ENCODE measurements at regions not wholly inside any gene's neighbourhood (a gene's known extent, or its start where the extent isn't known, plus 50 kb on each side); places are given as distances from the start of the nearest gene placed in this dataset.

DNA sequence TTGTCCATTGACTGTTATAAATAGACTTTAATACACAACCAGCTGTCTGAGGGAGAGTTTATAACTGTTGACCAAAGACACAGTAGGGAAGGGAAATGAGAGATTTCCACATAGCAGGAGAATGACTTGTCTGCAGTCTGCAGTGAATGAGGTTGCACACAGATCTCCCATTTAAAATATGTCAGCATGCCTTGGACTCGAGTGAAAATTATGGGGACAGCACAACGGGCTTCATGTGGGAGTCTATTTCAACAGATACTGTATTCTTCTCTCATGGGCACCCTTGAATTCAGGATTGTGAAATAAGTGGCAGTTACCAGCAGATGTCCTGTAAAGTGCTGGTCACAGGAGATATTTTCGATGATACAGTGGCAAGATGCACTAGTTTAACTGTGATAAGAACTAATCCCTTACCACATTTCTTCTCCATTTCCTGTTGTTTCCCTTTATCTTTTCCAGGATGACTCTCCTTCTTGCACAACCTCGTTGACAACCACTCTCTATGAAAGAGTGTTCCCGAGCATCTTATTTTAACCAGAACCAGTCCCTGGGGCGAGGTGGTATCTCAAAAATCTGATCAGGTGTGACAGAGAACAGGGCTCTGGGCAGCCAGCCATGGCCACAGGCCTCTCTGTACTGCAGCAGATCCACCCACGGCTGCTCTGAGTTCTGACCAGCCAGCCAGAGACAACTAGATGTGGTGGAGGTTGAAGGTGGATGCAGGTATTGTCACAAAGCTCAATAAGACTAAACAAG, 51.5 kb upstream of the MAP3K1 start:
- H3K4me3 ChIP-seq: no peak overlapping the region
- no peak for DNase-seq
- no peaks in the 10 kb centered on the region for H3K36me3 ChIP-seq
- intact Hi-C loops (cut with DNase I; ENCODE audit: low total_unique reads): no loop called here
- no peak overlapping the region for H3K27ac ChIP-seq
- no peaks in the 10 kb centered on the region for H3K9me3 ChIP-seq
- no peaks in the 10 kb centered on the region for H3K4me1 ChIP-seq
- TF ChIP-seq, protein P1, sequence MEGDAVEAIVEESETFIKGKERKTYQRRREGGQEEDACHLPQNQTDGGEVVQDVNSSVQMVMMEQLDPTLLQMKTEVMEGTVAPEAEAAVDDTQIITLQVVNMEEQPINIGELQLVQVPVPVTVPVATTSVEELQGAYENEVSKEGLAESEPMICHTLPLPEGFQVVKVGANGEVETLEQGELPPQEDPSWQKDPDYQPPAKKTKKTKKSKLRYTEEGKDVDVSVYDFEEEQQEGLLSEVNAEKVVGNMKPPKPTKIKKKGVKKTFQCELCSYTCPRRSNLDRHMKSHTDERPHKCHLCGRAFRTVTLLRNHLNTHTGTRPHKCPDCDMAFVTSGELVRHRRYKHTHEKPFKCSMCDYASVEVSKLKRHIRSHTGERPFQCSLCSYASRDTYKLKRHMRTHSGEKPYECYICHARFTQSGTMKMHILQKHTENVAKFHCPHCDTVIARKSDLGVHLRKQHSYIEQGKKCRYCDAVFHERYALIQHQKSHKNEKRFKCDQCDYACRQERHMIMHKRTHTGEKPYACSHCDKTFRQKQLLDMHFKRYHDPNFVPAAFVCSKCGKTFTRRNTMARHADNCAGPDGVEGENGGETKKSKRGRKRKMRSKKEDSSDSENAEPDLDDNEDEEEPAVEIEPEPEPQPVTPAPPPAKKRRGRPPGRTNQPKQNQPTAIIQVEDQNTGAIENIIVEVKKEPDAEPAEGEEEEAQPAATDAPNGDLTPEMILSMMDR (IDR thresholded peaks at IDR 0.05): no peak
- no peaks in the 10 kb centered on the region for H3K27me3 ChIP-seq

DNA sequence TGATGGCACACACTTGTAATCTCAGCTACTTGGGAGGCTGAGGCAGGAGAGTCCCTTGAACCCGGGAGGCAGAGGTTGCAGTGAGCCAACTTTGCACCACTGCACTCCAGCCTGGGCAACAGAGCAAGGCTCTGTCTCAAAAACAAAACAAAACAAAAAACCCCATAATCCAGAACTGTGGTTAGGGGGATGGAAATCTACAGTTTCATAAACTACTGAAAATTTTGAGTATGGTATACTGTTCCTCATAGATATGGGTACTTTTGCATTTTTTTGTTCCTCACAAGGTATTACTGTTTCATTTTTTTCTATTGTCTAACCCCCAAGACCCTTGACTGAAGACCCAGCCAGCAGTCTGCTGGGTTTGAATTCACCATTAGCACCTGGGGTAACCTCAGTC, 52.2 kb upstream of the MAP3K1 start:
- DNase-seq: no peak
- H3K4me1 ChIP-seq: no peaks in the 10 kb centered on the region
- TF ChIP-seq, protein P1 (IDR thresholded peaks at IDR 0.05): no peak
- H3K36me3 ChIP-seq: no peaks in the 10 kb centered on the region
- no peaks in the 10 kb centered on the region for H3K27me3 ChIP-seq
- no peaks in the 10 kb centered on the region for H3K9me3 ChIP-seq
- no peak overlapping the region for H3K27ac ChIP-seq
- H3K4me3 ChIP-seq: no peak overlapping the region
- intact Hi-C loops (cut with DNase I; ENCODE audit: low total_unique reads): no loop called here

DNA sequence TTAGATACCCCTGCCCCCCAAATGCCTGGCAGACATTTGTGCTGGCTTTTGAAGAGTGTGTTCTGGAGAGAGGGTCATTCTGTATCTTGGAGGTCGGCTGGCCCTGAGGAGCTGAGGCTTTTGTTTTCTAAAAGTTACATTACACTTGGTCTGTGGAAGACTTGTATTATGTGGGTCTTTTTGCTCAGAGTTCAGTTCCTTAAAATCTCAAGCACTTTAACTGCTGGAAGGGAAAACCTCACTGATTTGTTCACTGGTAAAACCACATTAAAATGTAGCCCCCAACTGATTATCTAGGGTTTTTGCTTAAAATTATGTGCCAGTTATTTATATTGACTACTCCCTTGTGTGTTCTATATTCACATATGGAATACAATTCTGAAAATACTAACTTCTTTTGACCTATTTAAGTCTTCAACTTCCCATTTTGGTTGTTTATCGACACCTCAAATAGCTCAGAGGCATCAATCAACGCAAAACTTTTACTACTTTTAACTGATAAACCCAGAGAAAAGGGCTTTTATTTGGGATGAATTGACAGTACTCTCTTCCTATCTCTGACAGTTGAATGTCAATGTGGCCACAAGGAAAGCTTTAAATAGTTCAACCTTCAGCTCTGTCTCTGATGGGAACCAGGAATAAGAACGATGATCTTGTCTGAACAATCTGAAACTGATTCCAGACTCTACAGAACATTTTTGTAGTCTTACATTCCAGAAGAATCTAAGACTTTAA, 54.0 kb upstream of the MAP3K1 start:
- no peak for DNase-seq
- Histone ChIP-seq H3K4me1 (no peaks in the 10 kb centered on the region), H3K4me3 (no peak overlapping the region), H3K36me3 (no peaks in the 10 kb centered on the region), H3K27ac (no peak overlapping the region), H3K27me3 (no peaks in the 10 kb centered on the region), H3K9me3 (no peaks in the 10 kb centered on the region)
- TF ChIP-seq, protein P1 (IDR thresholded peaks at IDR 0.05): no peak
- intact Hi-C loops (cut with DNase I; ENCODE audit: low total_unique reads): no loop called here

DNA sequence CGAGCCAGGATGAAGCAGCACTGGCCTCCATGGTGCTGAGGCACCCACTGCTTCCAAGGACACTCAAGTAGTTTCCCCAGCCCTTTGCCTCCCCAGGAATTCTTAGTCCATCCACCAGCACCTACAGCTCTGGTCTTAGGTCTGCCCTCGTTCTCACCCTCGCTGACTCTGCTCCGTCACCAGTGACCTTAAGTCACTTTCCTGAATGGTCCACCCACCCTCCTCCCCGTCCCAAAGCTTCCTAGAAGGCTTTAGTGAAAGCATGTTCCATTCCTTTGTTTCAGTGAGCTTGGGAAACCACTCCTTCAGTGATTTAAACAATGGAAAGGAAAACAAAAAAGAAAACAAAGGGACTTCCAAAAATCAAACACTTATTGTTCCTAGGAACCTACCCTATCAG, 54.6 kb upstream of the MAP3K1 start:
- no peaks in the 10 kb centered on the region for H3K36me3 ChIP-seq
- H3K27me3 ChIP-seq: no peaks in the 10 kb centered on the region
- no peak overlapping the region for H3K4me3 ChIP-seq
- TF ChIP-seq, protein P1 (IDR thresholded peaks at IDR 0.05): no peak
- H3K27ac ChIP-seq: no peak overlapping the region
- DNase-seq: no peak
- H3K9me3 ChIP-seq: no peaks in the 10 kb centered on the region
- no peaks in the 10 kb centered on the region for H3K4me1 ChIP-seq
- intact Hi-C loops (cut with DNase I; ENCODE audit: low total_unique reads): no loop called here

GRCh38 chr5:56759521-56760216, 55.7 kb upstream of the MAP3K1 start:
- Histone ChIP-seq H3K36me3 (no peaks in the 10 kb centered on the region), H3K4me3 (no peak overlapping the region), H3K27ac (no peak overlapping the region), H3K27me3 (no peaks in the 10 kb centered on the region), H3K4me1 (no peaks in the 10 kb centered on the region), H3K9me3 (no peaks in the 10 kb centered on the region)
- DNase-seq: no peak
- TF ChIP-seq, protein P1 (IDR thresholded peaks at IDR 0.05): no peak
- intact Hi-C loops (cut with DNase I; ENCODE audit: low total_unique reads): no loop called here

Data from tibial artery (tissue), 4 donors.